ENCODE measurements at regions not wholly inside any gene's neighbourhood (a gene's known extent, or its start where the extent isn't known, plus 50 kb on each side); places are given as distances from the start of the nearest gene placed in this dataset.

- Histone ChIP-seq H3K27me3 (no peaks in the 10 kb centered on the region), H3K9me3 (no peaks in the 10 kb centered on the region), H3K4me1 (no peaks in the 10 kb centered on the region), H3K27ac (no peak overlapping the region), H3K36me3 (no peaks in the 10 kb centered on the region), H3K4me3 (no peak overlapping the region)
- no peak for FAIRE-seq
- WGBS, 2 donors: 70 to 74% methylated on average over 4 of the region's 4 CpGs
- DNase-seq: no peak
- intact Hi-C loops (cut with DNase I): no loop called here
- TF ChIP-seq CTCF (IDR thresholded peaks at IDR 0.05): no peak
- ATAC-seq: no peak
Observed at GRCh38 chr9:2335260-2335659, 286.3 kb upstream of the VLDLR start.

- 52 to 63% methylated on average over 4 of the region's 4 CpGs for WGBS, 2 donors
- no peaks in the 10 kb centered on the region for H3K4me1 ChIP-seq
- no peak overlapping the region for H3K4me3 ChIP-seq
- H3K27ac ChIP-seq: no peak overlapping the region
- DNase-seq (peak in 1 of 6 donors; percentile 20), FAIRE-seq (no peak), ATAC-seq (peak in 3 of 4 donors; percentile 30 to 65 (median 62))
- no peaks in the 10 kb centered on the region for H3K36me3 ChIP-seq
- H3K9me3 ChIP-seq: no peaks in the 10 kb centered on the region
- intact Hi-C loops (cut with DNase I): no loop called here
- no peaks in the 10 kb centered on the region for H3K27me3 ChIP-seq
- peak in 1 of 4 donors; percentile 11 for TF ChIP-seq CTCF (IDR thresholded peaks at IDR 0.05)
Observed at GRCh38 chr9:2336055-2336454, 285.5 kb upstream of the VLDLR start.

- TF ChIP-seq CTCF (IDR thresholded peaks at IDR 0.05): no peak
- Histone ChIP-seq H3K27me3 (no peaks in the 10 kb centered on the region), H3K4me3 (no peak overlapping the region), H3K36me3 (no peaks in the 10 kb centered on the region), H3K9me3 (no peaks in the 10 kb centered on the region), H3K4me1 (no peaks in the 10 kb centered on the region), H3K27ac (no peak overlapping the region)
- 25 to 28% methylated on average over 2 of the region's 2 CpGs for WGBS, 2 donors
- intact Hi-C loops (cut with DNase I): no loop called here
- no peak for DNase-seq
- FAIRE-seq: no peak
- no peak for ATAC-seq
Observed at GRCh38 chr9:2337131-2337530, 284.5 kb upstream of the VLDLR start.

- peak in 2 of 4 donors; percentile 35 to 56 for ATAC-seq
- Histone ChIP-seq H3K4me3 (no peak overlapping the region), H3K27ac (no peak overlapping the region)
Observed at GRCh38 chr9:2337627-2338026, 284.0 kb upstream of the VLDLR start.

More at GRCh38 chr9:2337627-2338026, 284.0 kb upstream of the VLDLR start:
- Histone ChIP-seq H3K9me3 (no peaks in the 10 kb centered on the region), H3K36me3 (no peaks in the 10 kb centered on the region), H3K4me1 (no peaks in the 10 kb centered on the region), H3K27me3 (no peaks in the 10 kb centered on the region)
- no peak for DNase-seq
- TF ChIP-seq CTCF (IDR thresholded peaks at IDR 0.05): no peak
- WGBS, 2 donors: 86 to 88% methylated on average over 4 of the region's 4 CpGs
- no peak for FAIRE-seq
- intact Hi-C loops (cut with DNase I): no loop called here

All from pancreas (tissue), 10 donors.